ENCODE measurements at regions not wholly inside any gene's neighbourhood (a gene's known extent, or its start where the extent isn't known, plus 50 kb on each side); places are given as distances from the start of the nearest gene placed in this dataset.
A peak's percentile ranks its signal among the peaks of the same experiment; 100 is the strongest.

DNA sequence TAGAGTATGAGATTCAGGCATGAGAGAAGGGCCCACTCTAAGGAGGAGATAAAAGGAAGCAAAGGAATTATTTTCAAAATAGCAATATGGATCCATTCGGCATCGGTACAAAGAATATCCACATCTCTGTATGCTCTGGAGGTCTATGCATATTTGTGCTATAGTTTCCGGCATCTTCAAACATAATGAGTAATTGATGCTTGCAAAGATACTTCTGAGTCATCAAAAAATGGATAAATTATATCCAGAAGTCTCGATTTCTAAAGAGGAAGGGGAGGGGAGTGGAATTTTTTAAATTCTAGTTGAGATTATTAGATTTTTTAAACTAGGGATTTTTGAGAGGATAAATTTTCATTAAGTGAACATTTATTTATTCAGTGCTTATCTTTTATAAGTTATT, 72.9 kb upstream of the KIAA1217 start:
- Mint-ChIP-seq H3K27me3 (ENCODE audit: low read depth) (no peaks in the 10 kb centered on the region), H3K27ac (peak overlapping the region; percentile 17 to 56 (median 55)), H3K4me3 (no peak overlapping the region), H3K9me3 (peaks cover 3% of the 10 kb centered on the region), H3K36me3 (ENCODE audit: low read depth) (peaks cover 35% of the 10 kb centered on the region), H3K4me1 (peaks cover 12% of the 10 kb centered on the region)
- TF ChIP-seq, protein P1, sequence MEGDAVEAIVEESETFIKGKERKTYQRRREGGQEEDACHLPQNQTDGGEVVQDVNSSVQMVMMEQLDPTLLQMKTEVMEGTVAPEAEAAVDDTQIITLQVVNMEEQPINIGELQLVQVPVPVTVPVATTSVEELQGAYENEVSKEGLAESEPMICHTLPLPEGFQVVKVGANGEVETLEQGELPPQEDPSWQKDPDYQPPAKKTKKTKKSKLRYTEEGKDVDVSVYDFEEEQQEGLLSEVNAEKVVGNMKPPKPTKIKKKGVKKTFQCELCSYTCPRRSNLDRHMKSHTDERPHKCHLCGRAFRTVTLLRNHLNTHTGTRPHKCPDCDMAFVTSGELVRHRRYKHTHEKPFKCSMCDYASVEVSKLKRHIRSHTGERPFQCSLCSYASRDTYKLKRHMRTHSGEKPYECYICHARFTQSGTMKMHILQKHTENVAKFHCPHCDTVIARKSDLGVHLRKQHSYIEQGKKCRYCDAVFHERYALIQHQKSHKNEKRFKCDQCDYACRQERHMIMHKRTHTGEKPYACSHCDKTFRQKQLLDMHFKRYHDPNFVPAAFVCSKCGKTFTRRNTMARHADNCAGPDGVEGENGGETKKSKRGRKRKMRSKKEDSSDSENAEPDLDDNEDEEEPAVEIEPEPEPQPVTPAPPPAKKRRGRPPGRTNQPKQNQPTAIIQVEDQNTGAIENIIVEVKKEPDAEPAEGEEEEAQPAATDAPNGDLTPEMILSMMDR (IDR thresholded peaks at IDR 0.05; ENCODE audit: unreplicated experiment in 3 of 3) = no peak

DNA sequence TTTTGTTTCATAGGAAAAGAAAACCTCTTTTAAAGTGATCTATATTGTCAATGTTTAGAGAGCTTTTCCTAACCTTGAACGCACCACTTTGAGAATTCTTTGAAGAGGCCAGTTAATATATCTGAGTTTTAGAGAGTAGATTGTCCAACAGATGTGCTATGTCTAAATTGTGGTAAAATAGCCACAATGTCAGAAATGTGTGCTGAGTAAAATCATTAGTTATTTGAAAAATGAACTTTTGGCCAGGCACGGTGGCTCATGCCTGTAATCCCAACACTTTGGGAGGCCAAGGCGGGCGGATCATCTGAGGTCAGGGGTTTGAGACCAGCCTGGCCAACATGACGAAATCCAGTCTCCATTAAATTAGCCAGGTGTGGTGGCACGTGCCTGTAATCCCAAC, 61.6 kb upstream of the KIAA1217 start:
- TF ChIP-seq, protein P1 (IDR thresholded peaks at IDR 0.05; ENCODE audit: unreplicated experiment in 3 of 3) = no peak
- no peaks in the 10 kb centered on the region for H3K27me3 Mint-ChIP-seq (ENCODE audit: low read depth)
- H3K4me3 Mint-ChIP-seq = no peak overlapping the region
- peaks cover 67% of the 10 kb centered on the region for H3K4me1 Mint-ChIP-seq
- H3K36me3 Mint-ChIP-seq (ENCODE audit: low read depth) = peaks cover 57% of the 10 kb centered on the region
- peak overlapping the region; percentile 76 to 83 (median 76) for H3K27ac Mint-ChIP-seq
- H3K9me3 Mint-ChIP-seq = peaks cover under 1% of the 10 kb centered on the region

DNA sequence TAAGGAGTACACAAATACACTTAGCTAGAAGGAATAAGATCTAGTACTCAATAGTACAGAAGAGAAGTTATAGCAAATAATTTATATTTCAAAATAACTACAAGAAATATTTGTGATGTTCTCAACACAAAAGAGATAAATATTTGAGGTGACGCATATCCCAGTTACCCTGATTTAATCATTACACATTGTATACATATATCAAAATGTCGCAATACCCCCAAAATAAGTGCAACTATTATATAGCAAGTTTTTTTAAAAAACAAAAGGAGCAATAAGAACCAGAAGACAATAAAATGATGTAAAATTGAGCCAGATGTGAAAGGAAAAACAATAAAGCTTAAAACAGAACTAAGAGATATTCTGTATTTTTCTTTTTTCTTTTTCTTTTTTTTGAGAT, 59.3 kb upstream of the KIAA1217 start:
- TF ChIP-seq, protein P1 (IDR thresholded peaks at IDR 0.05; ENCODE audit: unreplicated experiment in 3 of 3) = no peak
- Mint-ChIP-seq H3K36me3 (ENCODE audit: low read depth) (peaks cover 39% of the 10 kb centered on the region), H3K4me3 (no peak overlapping the region), H3K9me3 (no peaks in the 10 kb centered on the region), H3K27ac (peak overlapping the region in 2 of 3 experiments; percentile 61 to 78), H3K27me3 (ENCODE audit: low read depth) (no peaks in the 10 kb centered on the region), H3K4me1 (peaks cover 63% of the 10 kb centered on the region)

DNA sequence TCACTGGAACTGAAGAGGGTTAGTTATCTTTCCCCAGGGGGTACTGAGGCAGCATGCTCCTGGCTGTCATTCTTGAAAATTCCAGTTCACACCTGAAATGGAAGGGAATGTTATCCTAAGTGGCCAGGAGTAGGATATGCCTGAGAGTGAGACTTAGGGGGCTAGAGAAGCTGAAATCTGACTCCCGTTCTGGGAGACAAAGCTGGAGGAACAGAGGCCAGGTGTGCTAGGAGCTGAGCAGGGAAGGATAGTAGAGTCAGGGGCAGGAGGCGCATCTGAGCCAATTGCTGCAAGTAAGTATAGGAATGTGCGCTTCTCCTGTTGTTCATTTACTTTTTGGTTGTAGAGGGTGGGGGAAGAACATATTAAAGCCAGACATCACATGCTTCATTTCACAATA, 58.1 kb upstream of the KIAA1217 start:
- TF ChIP-seq, protein P1 (IDR thresholded peaks at IDR 0.05; ENCODE audit: unreplicated experiment in 3 of 3) = no peak
- Mint-ChIP-seq H3K4me1 (peaks cover 60% of the 10 kb centered on the region), H3K9me3 (peaks cover under 1% of the 10 kb centered on the region), H3K4me3 (no peak overlapping the region), H3K27ac (peak overlapping the region; percentile 91 to 98 (median 95)), H3K36me3 (ENCODE audit: low read depth) (peaks cover 33% of the 10 kb centered on the region), H3K27me3 (ENCODE audit: low read depth) (no peaks in the 10 kb centered on the region)

DNA sequence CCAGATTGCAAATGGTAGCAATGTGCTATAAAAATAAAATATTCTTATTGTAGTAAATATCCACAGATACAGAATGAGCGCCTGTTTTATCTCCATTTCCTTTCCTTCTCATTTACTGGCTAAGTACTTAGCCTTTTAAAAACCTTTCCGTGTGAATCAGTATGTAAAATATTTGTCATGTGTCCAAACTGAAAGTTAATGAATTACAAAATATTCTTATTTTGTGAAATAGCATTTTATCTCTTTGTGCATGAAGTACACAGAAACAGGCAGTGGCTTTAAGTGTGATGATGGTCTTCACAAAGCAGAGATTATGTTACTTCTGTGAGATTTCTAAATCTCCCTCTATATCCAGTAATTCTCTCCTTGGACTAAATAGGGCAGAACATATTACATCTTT, 56.7 kb upstream of the KIAA1217 start:
- peaks cover 31% of the 10 kb centered on the region for H3K36me3 Mint-ChIP-seq (ENCODE audit: low read depth)
- TF ChIP-seq, protein P1 (IDR thresholded peaks at IDR 0.05; ENCODE audit: unreplicated experiment in 3 of 3) = no peak
- H3K4me3 Mint-ChIP-seq = peak overlapping the region in 2 of 3 experiments; percentile 10 to 45
- peaks cover 11% of the 10 kb centered on the region for H3K9me3 Mint-ChIP-seq
- no peaks in the 10 kb centered on the region for H3K27me3 Mint-ChIP-seq (ENCODE audit: low read depth)
- H3K27ac Mint-ChIP-seq = peak overlapping the region; percentile 91 to 98 (median 95)
- peaks cover 55% of the 10 kb centered on the region for H3K4me1 Mint-ChIP-seq

DNA sequence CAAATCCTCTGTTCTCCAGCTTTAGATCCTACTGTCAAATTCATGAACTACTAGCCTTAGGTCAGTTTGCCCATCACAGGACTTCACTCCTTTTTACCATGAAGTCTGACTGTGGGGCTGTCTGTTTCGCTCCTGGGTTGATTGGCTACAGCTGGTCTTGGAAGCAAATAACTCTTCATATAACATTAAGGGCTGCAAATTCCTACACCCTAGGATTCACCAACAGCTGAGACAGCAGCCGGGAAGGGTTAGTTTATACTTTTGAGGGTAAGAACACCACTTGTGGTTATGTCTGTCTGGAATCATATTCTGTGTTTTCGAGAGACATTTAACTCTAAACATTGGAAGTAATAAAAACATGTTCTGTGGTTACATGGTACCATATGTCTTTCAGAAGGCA, 55.9 kb upstream of the KIAA1217 start:
- peaks cover 37% of the 10 kb centered on the region for H3K36me3 Mint-ChIP-seq (ENCODE audit: low read depth)
- peak overlapping the region in 2 of 3 experiments; percentile 40 to 57 for H3K4me3 Mint-ChIP-seq
- H3K27ac Mint-ChIP-seq = peak overlapping the region; percentile 91 to 98 (median 95)
- H3K27me3 Mint-ChIP-seq (ENCODE audit: low read depth) = no peaks in the 10 kb centered on the region
- TF ChIP-seq, protein P1 (IDR thresholded peaks at IDR 0.05; ENCODE audit: unreplicated experiment in 3 of 3) = no peak
- H3K4me1 Mint-ChIP-seq = peaks cover 51% of the 10 kb centered on the region
- peaks cover 13% of the 10 kb centered on the region for H3K9me3 Mint-ChIP-seq

All from nephron (organoid).